DOHH2 (cell line): ENCODE measurements at regions not wholly inside any gene's neighbourhood (a gene's known extent, or its start where the extent isn't known, plus 50 kb on each side); places are given as distances from the start of the nearest gene placed in this dataset.

Source experiments
- H3F3A ChIP-seq: fragments of 200-600 bp; sonication (generic), shearing (Covaris generic); 2 replicates; pipeline ENCODE4 v1.6.0; 2016; ENCODE audit warnings: antibody characterized with exemption, mild to moderate bottlenecking; ENCODE audit not compliant: control insufficient read depth, insufficient read depth
- H3K27ac ChIP-seq: fragments of 200-600 bp; sonication (generic); 2 replicates; pipeline ENCODE4 v1.5.1; 2014; ENCODE audit warnings: low read depth, mild to moderate bottlenecking, low read length, moderate library complexity
- H3K27me3 ChIP-seq: fragments of 200-600 bp; sonication (generic); 2 replicates; pipeline ENCODE4 v1.6.1; 2014; ENCODE audit warnings: mild to moderate bottlenecking, low read length, mixed read lengths; ENCODE audit not compliant: control insufficient read depth
- H3K36me3 ChIP-seq: fragments of 200-600 bp; sonication (generic); 2 replicates; pipeline ENCODE4 v1.6.1; 2014; ENCODE audit warnings: mild to moderate bottlenecking, low read length, moderate library complexity, mixed read lengths; ENCODE audit not compliant: control insufficient read depth
- H3K4me1 ChIP-seq: fragments of 200-600 bp; sonication (generic); 2 replicates; pipeline ENCODE4 v1.6.1; 2014; ENCODE audit warnings: mild to moderate bottlenecking, low read length, mixed read lengths; ENCODE audit not compliant: control insufficient read depth
- H3K4me2 ChIP-seq: fragments of 200-600 bp; sonication (generic); 2 replicates; pipeline ENCODE4 v1.6.0; 2014; ENCODE audit warnings: mild to moderate bottlenecking, low read length, moderate library complexity
- H3K4me3 ChIP-seq: fragments of 200-600 bp; sonication (generic); 2 replicates; pipeline ENCODE4 v1.5.1; 2014; ENCODE audit warnings: mild to moderate bottlenecking, low read length, mixed read lengths
- H3K79me2 ChIP-seq: fragments of 200-600 bp; sonication (generic); 2 replicates; pipeline ENCODE4 v1.6.1; 2014; ENCODE audit warnings: mild to moderate bottlenecking, low read length, mixed read lengths; ENCODE audit not compliant: control insufficient read depth
- H3K9me2 ChIP-seq: fragments of 200-600 bp; sonication (generic); replicated peaks from 2 replicates; pipeline ENCODE4 v1.6.1; 2014; ENCODE audit warnings: mild to moderate bottlenecking, low read length, mixed read lengths; ENCODE audit not compliant: control insufficient read depth
- H3K9me3 ChIP-seq: fragments of 200-600 bp; sonication (generic); 2 replicates; pipeline ENCODE4 v1.6.1; 2014; ENCODE audit warnings: antibody characterized with exemption, low read length, mixed read lengths; ENCODE audit not compliant: control insufficient read depth, insufficient read depth
- H4K20me1 ChIP-seq: fragments of 200-600 bp; sonication (generic); 2 replicates; pipeline ENCODE4 v1.6.0; 2014; ENCODE audit warnings: low read depth, mild to moderate bottlenecking, antibody characterized with exemption, low read length, moderate library complexity; ENCODE audit not compliant: control insufficient read depth, insufficient read depth
- EZH2phosphoT487 ChIP-seq: fragments of 200-600 bp; sonication (generic); IDR thresholded peaks from 2 replicates; pipeline ENCODE4 v1.6.1; 2017; ENCODE audit warnings: borderline replicate concordance, mild to moderate bottlenecking, antibody characterized with exemption, low read length, moderate library complexity, mixed read lengths
- TF ChIP-seq, protein P1 (sequence below): fragments of 200-600 bp; sonication (generic); IDR thresholded peaks from one replicate; pipeline ENCODE4 v1.5.1; 2014; ENCODE audit warnings: antibody characterized with exemption, mild to moderate bottlenecking, low read depth, low read length; ENCODE audit not compliant: poor library complexity, severe bottlenecking

DNA sequence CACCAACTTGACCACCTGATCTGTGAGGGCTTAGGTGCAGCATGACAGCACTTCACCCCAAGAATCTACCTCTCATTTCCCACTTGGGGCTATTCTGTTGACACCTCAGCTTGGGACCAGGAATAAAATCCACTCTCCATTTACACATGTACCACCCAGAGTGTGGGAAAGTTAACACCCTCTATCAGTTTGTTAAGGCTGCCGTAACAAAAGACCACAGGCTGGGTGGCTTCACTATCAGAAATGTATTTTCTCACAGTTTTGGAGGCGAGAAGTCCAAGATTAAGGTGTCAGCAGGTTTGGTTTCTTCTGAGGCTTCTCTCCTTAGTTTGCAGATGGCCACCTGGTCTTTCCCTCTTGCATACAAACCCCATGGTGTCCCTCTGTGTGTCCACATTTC is 277.7 kb upstream of the ERBB4 start:
- Histone ChIP-seq H3K36me3 (no peaks in the 10 kb centered on the region), H3K4me3 (no peak overlapping the region), H3K9me3 (no peaks in the 10 kb centered on the region), H3K9me2 (no peaks in the 10 kb centered on the region), H3K79me2 (no peaks in the 10 kb centered on the region), H3K4me1 (no peaks in the 10 kb centered on the region), H3K4me2 (no peak overlapping the region), H3K27me3 (no peaks in the 10 kb centered on the region), H3K27ac (no peak overlapping the region), H3F3A (no peaks in the 10 kb centered on the region), H4K20me1 (no peaks in the 10 kb centered on the region)
- TF ChIP-seq, protein P1, sequence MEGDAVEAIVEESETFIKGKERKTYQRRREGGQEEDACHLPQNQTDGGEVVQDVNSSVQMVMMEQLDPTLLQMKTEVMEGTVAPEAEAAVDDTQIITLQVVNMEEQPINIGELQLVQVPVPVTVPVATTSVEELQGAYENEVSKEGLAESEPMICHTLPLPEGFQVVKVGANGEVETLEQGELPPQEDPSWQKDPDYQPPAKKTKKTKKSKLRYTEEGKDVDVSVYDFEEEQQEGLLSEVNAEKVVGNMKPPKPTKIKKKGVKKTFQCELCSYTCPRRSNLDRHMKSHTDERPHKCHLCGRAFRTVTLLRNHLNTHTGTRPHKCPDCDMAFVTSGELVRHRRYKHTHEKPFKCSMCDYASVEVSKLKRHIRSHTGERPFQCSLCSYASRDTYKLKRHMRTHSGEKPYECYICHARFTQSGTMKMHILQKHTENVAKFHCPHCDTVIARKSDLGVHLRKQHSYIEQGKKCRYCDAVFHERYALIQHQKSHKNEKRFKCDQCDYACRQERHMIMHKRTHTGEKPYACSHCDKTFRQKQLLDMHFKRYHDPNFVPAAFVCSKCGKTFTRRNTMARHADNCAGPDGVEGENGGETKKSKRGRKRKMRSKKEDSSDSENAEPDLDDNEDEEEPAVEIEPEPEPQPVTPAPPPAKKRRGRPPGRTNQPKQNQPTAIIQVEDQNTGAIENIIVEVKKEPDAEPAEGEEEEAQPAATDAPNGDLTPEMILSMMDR, result no peak
- no peak for TF ChIP-seq EZH2phosphoT487

DNA sequence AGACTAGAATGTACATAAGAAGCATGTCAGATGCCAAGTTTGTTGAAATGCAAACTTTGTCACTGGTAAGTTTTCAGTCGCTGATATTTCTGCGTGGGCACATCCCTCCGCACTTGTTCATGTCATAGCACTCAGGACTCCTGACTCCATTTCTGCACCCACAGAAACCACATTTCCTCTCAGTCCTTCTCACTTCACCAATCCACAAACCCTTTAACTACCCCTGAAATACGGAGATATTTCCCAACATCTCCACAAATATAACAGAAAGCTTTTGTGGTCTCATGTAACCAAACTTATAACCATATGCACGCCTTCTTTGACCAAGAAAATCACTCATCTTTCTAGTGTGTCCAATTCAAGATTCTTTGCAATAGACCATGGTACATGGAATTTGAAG is 276.9 kb upstream of the ERBB4 start:
- Histone ChIP-seq H3K27ac (no peak overlapping the region), H3K36me3 (no peaks in the 10 kb centered on the region), H3K4me1 (no peaks in the 10 kb centered on the region), H3K27me3 (no peaks in the 10 kb centered on the region), H3K79me2 (no peaks in the 10 kb centered on the region), H3K9me3 (no peaks in the 10 kb centered on the region), H3K9me2 (no peaks in the 10 kb centered on the region), H3K4me3 (no peak overlapping the region), H3F3A (no peaks in the 10 kb centered on the region), H4K20me1 (no peaks in the 10 kb centered on the region), H3K4me2 (no peak overlapping the region)
- TF ChIP-seq, protein P1, result no peak
- no peak for TF ChIP-seq EZH2phosphoT487

DNA sequence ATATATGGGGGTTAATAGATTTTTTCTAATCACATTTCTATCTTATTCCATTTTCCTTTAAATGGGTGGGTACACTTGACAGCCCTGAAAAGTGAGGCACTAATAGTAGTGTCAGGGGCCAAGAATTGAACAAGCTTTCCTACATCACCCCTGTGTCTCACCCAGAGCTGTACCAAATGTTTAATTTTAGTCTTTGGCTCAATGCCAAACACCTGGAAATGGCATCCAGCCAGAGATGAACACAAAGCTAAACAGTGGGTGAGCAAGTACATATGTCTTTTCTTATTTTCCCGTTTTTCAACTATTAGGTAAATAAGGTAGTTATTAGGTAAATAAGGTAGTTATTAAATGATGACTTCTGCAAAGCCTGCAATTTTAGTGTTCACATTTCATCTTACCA is 276.3 kb upstream of the ERBB4 start:
- no peaks in the 10 kb centered on the region for H3K9me2 ChIP-seq
- H4K20me1 ChIP-seq, result no peaks in the 10 kb centered on the region
- no peak overlapping the region for H3K4me3 ChIP-seq
- H3K4me2 ChIP-seq, result no peak overlapping the region
- no peak for TF ChIP-seq EZH2phosphoT487
- TF ChIP-seq, protein P1, result no peak
- no peaks in the 10 kb centered on the region for H3K27me3 ChIP-seq
- H3K4me1 ChIP-seq, result no peaks in the 10 kb centered on the region
- no peaks in the 10 kb centered on the region for H3K9me3 ChIP-seq
- H3K36me3 ChIP-seq, result no peaks in the 10 kb centered on the region
- H3F3A ChIP-seq, result no peaks in the 10 kb centered on the region
- no peaks in the 10 kb centered on the region for H3K79me2 ChIP-seq
- no peak overlapping the region for H3K27ac ChIP-seq

DNA sequence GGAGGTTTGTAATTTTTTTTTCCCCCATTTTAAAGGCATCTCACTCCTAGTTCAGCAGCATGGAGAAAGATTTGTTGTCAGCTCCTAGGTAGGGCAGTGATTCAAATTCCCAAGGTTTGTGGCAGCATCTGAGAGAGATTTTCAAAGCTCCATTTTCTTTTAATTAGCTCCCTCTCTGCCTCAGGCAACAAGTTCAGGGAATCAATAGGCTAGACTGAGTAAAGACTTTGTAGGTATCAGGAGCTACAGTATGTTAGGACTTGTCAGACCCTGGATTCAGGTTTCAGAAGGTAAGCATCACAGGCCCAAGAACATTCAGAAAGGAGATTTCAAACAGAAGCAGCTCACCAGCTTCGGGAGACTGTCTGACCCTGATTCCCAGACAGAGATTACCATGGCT is 273.3 kb upstream of the ERBB4 start:
- H3K9me3 ChIP-seq, result no peaks in the 10 kb centered on the region
- no peak overlapping the region for H3K4me3 ChIP-seq
- no peaks in the 10 kb centered on the region for H3K4me1 ChIP-seq
- no peaks in the 10 kb centered on the region for H4K20me1 ChIP-seq
- no peaks in the 10 kb centered on the region for H3F3A ChIP-seq
- H3K4me2 ChIP-seq, result no peak overlapping the region
- TF ChIP-seq, protein P1, result no peak
- no peak for TF ChIP-seq EZH2phosphoT487
- H3K27me3 ChIP-seq, result no peaks in the 10 kb centered on the region
- H3K9me2 ChIP-seq, result no peaks in the 10 kb centered on the region
- H3K27ac ChIP-seq, result no peak overlapping the region
- H3K36me3 ChIP-seq, result no peaks in the 10 kb centered on the region
- H3K79me2 ChIP-seq, result no peaks in the 10 kb centered on the region
